PFSK-1 (cell line): ENCODE measurements at regions not wholly inside any gene's neighbourhood (a gene's known extent, or its start where the extent isn't known, plus 50 kb on each side); places are given as distances from the start of the nearest gene placed in this dataset.

ENCODE experiments used
- FOXP2 ChIP-seq: optimal IDR thresholded peaks from 2 replicates; pipeline ENCODE3; 2011; ENCODE audit warnings: borderline replicate concordance, control low read depth, inconsistent platforms; ENCODE audit not compliant: insufficient read depth; ENCODE audit errors: extremely low read length, extremely low read depth
- POLR2AphosphoS5 ChIP-seq: IDR thresholded peaks from 2 replicates; pipeline ENCODE4 v1.6.1; 2012; ENCODE audit warnings: low read depth, mild to moderate bottlenecking, control low read depth, low read length, moderate library complexity
- REST ChIP-seq, 2 experiments: IDR thresholded peaks; 2 replicates each; pipeline versions ENCODE4 v1.6.1 to v1.8.0; 2011 to 2012; ENCODE audit warnings: low read depth in 2 of 2, low read length in 2 of 2, control low read depth in 1 of 2, inconsistent platforms in 1 of 2, mild to moderate bottlenecking in 1 of 2, moderate library complexity in 1 of 2; ENCODE audit not compliant: insufficient read depth in 1 of 2
- SIN3A ChIP-seq: IDR thresholded peaks from 2 replicates; pipeline ENCODE4 v1.6.1; 2012; ENCODE audit warnings: mild to moderate bottlenecking, low read length, moderate library complexity, borderline replicate concordance; ENCODE audit not compliant: insufficient read depth
- TAF1 ChIP-seq: IDR thresholded peaks from 2 replicates; pipeline ENCODE4 v1.6.1; 2012; ENCODE audit warnings: low read length, control low read depth, borderline replicate concordance; ENCODE audit not compliant: insufficient read depth

GRCh38 chr12:115771065-115771464 lies 506.4 kb downstream of the MED13L start:
- TF ChIP-seq POLR2AphosphoS5 (no peak), TAF1 (no peak)

- TF ChIP-seq POLR2AphosphoS5 (no peak), REST (IDR thresholded peaks at IDR 0.05; ENCODE audit: insufficient read depth in 1 of 2, low read depth in 2 of 2, low read length in 2 of 2) (no peak), FOXP2 (no peak), TAF1 (no peak), SIN3A (no peak)
These were observed 506.9 kb downstream of the MED13L start for GRCh38 chr12:115770643-115771042.

- no peak for TF ChIP-seq SIN3A
- no peak for TF ChIP-seq POLR2AphosphoS5
- TF ChIP-seq REST (IDR thresholded peaks at IDR 0.05; ENCODE audit: insufficient read depth in 1 of 2, low read depth in 2 of 2, low read length in 2 of 2), result no peak
- no peak for TF ChIP-seq TAF1
- TF ChIP-seq FOXP2, result no peak
These were observed 509.6 kb downstream of the MED13L start for GRCh38 chr12:115767916-115768315.

- TF ChIP-seq FOXP2 (no peak), REST (IDR thresholded peaks at IDR 0.05; ENCODE audit: insufficient read depth in 1 of 2, low read depth in 2 of 2, low read length in 2 of 2) (no peak), TAF1 (no peak), SIN3A (no peak), POLR2AphosphoS5 (no peak)
These were observed 513.4 kb downstream of the MED13L start for GRCh38 chr12:115763982-115764621.

- no peak for TF ChIP-seq SIN3A
These were observed 514.1 kb downstream of the MED13L start for GRCh38 chr12:115763376-115763775.

GRCh38 chr12:115762936-115763335 lies 514.6 kb downstream of the MED13L start:
- TF ChIP-seq POLR2AphosphoS5, result no peak
- no peak for TF ChIP-seq TAF1
- TF ChIP-seq FOXP2, result no peak
- TF ChIP-seq SIN3A, result no peak
- no peak for TF ChIP-seq REST (IDR thresholded peaks at IDR 0.05; ENCODE audit: insufficient read depth in 1 of 2, low read depth in 2 of 2, low read length in 2 of 2)
